H9 (cell line): ENCODE measurements at regions not wholly inside any gene's neighbourhood (a gene's known extent, or its start where the extent isn't known, plus 50 kb on each side); places are given as distances from the start of the nearest gene placed in this dataset.

Source experiments
- DNase-seq: peaks from one replicate; pipeline ENCODE4 v3.0.0-alpha.2; 2017
- H2AFZ ChIP-seq: one replicate; pipeline ENCODE4 v1.6.1; 2013; ENCODE audit warnings: mild to moderate bottlenecking, low read length, control low read depth, moderate library complexity
- H2AK5ac ChIP-seq: 2 replicates; pipeline ENCODE4 v1.6.1; 2013; ENCODE audit warnings: low read length, control low read depth, mixed read lengths; ENCODE audit not compliant: insufficient read length
- H2BK120ac ChIP-seq: one replicate; pipeline ENCODE4 v1.6.1; 2013; ENCODE audit warnings: low read depth, mild to moderate bottlenecking, low read length, control low read depth, inconsistent platforms; ENCODE audit not compliant: poor library complexity, severe bottlenecking
- H2BK12ac ChIP-seq: 2 replicates; pipeline ENCODE4 v1.6.1; 2013; ENCODE audit warnings: low read length, control low read depth, mixed read lengths, low read depth; ENCODE audit not compliant: insufficient read length
- H2BK15ac ChIP-seq: 2 replicates; pipeline ENCODE4 v1.6.1; 2013; ENCODE audit warnings: low read depth, low read length, control low read depth
- H2BK20ac ChIP-seq: one replicate; pipeline ENCODE4 v1.6.1; 2013; ENCODE audit warnings: low read depth, mild to moderate bottlenecking, low read length, control low read depth, inconsistent platforms; ENCODE audit not compliant: poor library complexity, severe bottlenecking
- H2BK5ac ChIP-seq: 2 replicates; pipeline ENCODE4 v1.6.1; 2013; ENCODE audit warnings: low read length, control low read depth, mixed read lengths; ENCODE audit not compliant: insufficient read length
- H3K14ac ChIP-seq: 2 replicates; pipeline ENCODE4 v1.6.1; 2013; ENCODE audit warnings: low read length, control low read depth; ENCODE audit not compliant: insufficient read depth
- H3K18ac ChIP-seq: 2 replicates; pipeline ENCODE4 v1.6.1; 2013; ENCODE audit warnings: low read depth, mild to moderate bottlenecking, mixed read lengths, low read length, control low read depth; ENCODE audit not compliant: insufficient read length
- H3K23ac ChIP-seq: 2 replicates; pipeline ENCODE4 v1.6.1; 2013; ENCODE audit warnings: low read length, control low read depth, mixed read lengths, low read depth; ENCODE audit not compliant: insufficient read length
- H3K23me2 ChIP-seq: 2 replicates; pipeline ENCODE4 v1.6.1; 2013; ENCODE audit warnings: low read depth, mild to moderate bottlenecking, mixed read lengths, low read length, control low read depth; ENCODE audit not compliant: insufficient read length, poor library complexity, severe bottlenecking
- H3K27ac ChIP-seq: 2 replicates; pipeline ENCODE4 v1.5.1; 2013; ENCODE audit warnings: low read length, control low read depth, mixed read lengths, low read depth; ENCODE audit not compliant: insufficient read length
- H3K27me3 ChIP-seq: 2 replicates; pipeline ENCODE4 v1.6.1; 2013; ENCODE audit warnings: low read length, control low read depth, inconsistent platforms; ENCODE audit not compliant: insufficient read depth
- H3K4ac ChIP-seq: 2 replicates; pipeline ENCODE4 v1.6.1; 2013; ENCODE audit warnings: low read depth, mild to moderate bottlenecking, control low read depth, inconsistent platforms, low read length, moderate library complexity
- H3K4me1 ChIP-seq: 2 replicates; pipeline ENCODE4 v1.6.1; 2013; ENCODE audit warnings: low read length, control low read depth, inconsistent platforms; ENCODE audit not compliant: insufficient read depth
- H3K4me2 ChIP-seq: 2 replicates; pipeline ENCODE4 v1.6.1; 2013; ENCODE audit warnings: low read length, control low read depth, mixed read lengths; ENCODE audit not compliant: insufficient read length, insufficient read depth
- H3K56ac ChIP-seq: 2 replicates; pipeline ENCODE4 v1.6.1; 2013; ENCODE audit warnings: low read depth, mild to moderate bottlenecking, mixed read lengths, low read length, control low read depth; ENCODE audit not compliant: insufficient read length
- H3K79me1 ChIP-seq: 2 replicates; pipeline ENCODE4 v1.6.1; 2013; ENCODE audit warnings: low read depth, mild to moderate bottlenecking, moderate library complexity, low read length, control low read depth, inconsistent platforms; ENCODE audit not compliant: insufficient read depth, poor library complexity, severe bottlenecking
- H3K79me2 ChIP-seq: 2 replicates; pipeline ENCODE4 v1.6.1; 2013; ENCODE audit warnings: low read length, control low read depth, inconsistent platforms; ENCODE audit not compliant: insufficient read depth
- H3K9ac ChIP-seq: 2 replicates; pipeline ENCODE4 v1.6.1; 2013; ENCODE audit warnings: low read length, control low read depth, mixed read lengths; ENCODE audit not compliant: insufficient read length; ENCODE audit errors: extremely low read depth
- H3K9me3 ChIP-seq: one replicate; pipeline ENCODE4 v1.6.1; 2013; ENCODE audit warnings: low read depth, low read length, inconsistent platforms; ENCODE audit not compliant: control insufficient read depth
- H3T11ph ChIP-seq: one replicate; pipeline ENCODE4 v1.6.1; 2013; ENCODE audit warnings: mild to moderate bottlenecking, low read length, control low read depth, inconsistent platforms
- H4K20me1 ChIP-seq: one replicate; pipeline ENCODE4 v1.6.1; 2013; ENCODE audit not compliant: control insufficient read depth, insufficient read length, insufficient read depth
- H4K5ac ChIP-seq: 2 replicates; pipeline ENCODE4 v1.6.1; 2013; ENCODE audit warnings: low read depth, mild to moderate bottlenecking, mixed read lengths, low read length, control low read depth; ENCODE audit not compliant: insufficient read length
- H4K8ac ChIP-seq: replicated peaks from 2 replicates; pipeline ENCODE4 v1.6.1; 2013; ENCODE audit warnings: low read length, control low read depth, mixed read lengths, low read depth; ENCODE audit not compliant: insufficient read length
- H4K91ac ChIP-seq: 2 replicates; pipeline ENCODE4 v1.6.1; 2013; ENCODE audit warnings: low read depth, mild to moderate bottlenecking, moderate library complexity, mixed read lengths, low read length, control low read depth; ENCODE audit not compliant: insufficient read length
- H3K27ac Mint-ChIP-seq, 3 experiments: 2 replicates in 2 of 3; 3 replicates in 1 of 3; pipeline ENCODE4 v1.8.0; 2020 to 2021; ENCODE audit warnings: mixed read lengths in 3 of 3, mild to moderate bottlenecking in 1 of 3, moderate library complexity in 1 of 3
- H3K27me3 Mint-ChIP-seq: 2 replicates; pipeline ENCODE4 v1.8.0; 2021; ENCODE audit warnings: low read depth, mild to moderate bottlenecking, moderate library complexity, mixed read lengths
- H3K36me3 Mint-ChIP-seq, 3 experiments: 2 replicates in 2 of 3; 3 replicates in 1 of 3; pipeline ENCODE4 v1.8.0; 2020 to 2021; ENCODE audit warnings: low read depth in 3 of 3, mixed read lengths in 3 of 3; ENCODE audit not compliant: insufficient read depth in 1 of 3
- H3K4me1 Mint-ChIP-seq, 2 experiments: 2 replicates each; pipeline ENCODE4 v1.8.0; 2020; ENCODE audit warnings: mixed read lengths in 2 of 2
- H3K4me3 Mint-ChIP-seq, 2 experiments: 2 replicates in 1 of 2; 3 replicates in 1 of 2; pipeline ENCODE4 v1.8.0; 2020 to 2021; ENCODE audit warnings: mild to moderate bottlenecking in 2 of 2, mixed read lengths in 2 of 2, moderate library complexity in 1 of 2
- H3K9me3 Mint-ChIP-seq, 2 experiments: 2 replicates in 1 of 2; 3 replicates in 1 of 2; pipeline ENCODE4 v1.8.0; 2020; ENCODE audit warnings: mild to moderate bottlenecking in 2 of 2, mixed read lengths in 2 of 2, moderate library complexity in 1 of 2
- CTCF ChIP-seq: fragments of 200-600 bp; sonication (generic); conservative IDR thresholded peaks from 3 replicates; pipeline ENCODE4 v1.8.0; 2021; ENCODE audit warnings: antibody characterized with exemption, mild to moderate bottlenecking

- H3K23ac ChIP-seq = no peak overlapping the region
- no peak overlapping the region for H3K27ac ChIP-seq
- no peak overlapping the region for H2AK5ac ChIP-seq
- no peak overlapping the region for H2AFZ ChIP-seq
- H4K20me1 ChIP-seq = no peaks in the 10 kb centered on the region
- no peak overlapping the region for H2BK20ac ChIP-seq
- no peak for DNase-seq
- H2BK12ac ChIP-seq = no peak overlapping the region
- no peaks in the 10 kb centered on the region for H3K79me2 ChIP-seq
- no peak overlapping the region for H2BK5ac ChIP-seq
- H4K8ac ChIP-seq = no peak overlapping the region
- H3K14ac ChIP-seq = no peak overlapping the region
- H3K4me2 ChIP-seq = no peak overlapping the region
- no peak overlapping the region for H2BK120ac ChIP-seq
- no peak overlapping the region for H3K56ac ChIP-seq
- no peak overlapping the region for H3K4ac ChIP-seq
- H4K91ac ChIP-seq = no peak overlapping the region
- H3K36me3 Mint-ChIP-seq = no peaks in the 10 kb centered on the region
- H3K9me3 ChIP-seq = no peaks in the 10 kb centered on the region
- no peak overlapping the region for H3K27ac Mint-ChIP-seq
- H3K23me2 ChIP-seq = no peaks in the 10 kb centered on the region
- no peak overlapping the region for H3K9ac ChIP-seq
- no peak overlapping the region for H3K4me3 Mint-ChIP-seq
- no peaks in the 10 kb centered on the region for H3K9me3 Mint-ChIP-seq
- H4K5ac ChIP-seq = no peak overlapping the region
- H3K4me1 ChIP-seq = no peaks in the 10 kb centered on the region
- H3K27me3 ChIP-seq = no peaks in the 10 kb centered on the region
- no peaks in the 10 kb centered on the region for H3K4me1 Mint-ChIP-seq
- no peak overlapping the region for H3T11ph ChIP-seq
- H2BK15ac ChIP-seq = no peak overlapping the region
- no peaks in the 10 kb centered on the region for H3K27me3 Mint-ChIP-seq
- no peak for TF ChIP-seq CTCF
- no peaks in the 10 kb centered on the region for H3K79me1 ChIP-seq
- no peak overlapping the region for H3K18ac ChIP-seq
These were observed 167.0 kb upstream of the PRPS1L1 start for GRCh38 chr7:18194616-18195015.
